K562 (cell line): ENCODE measurements at regions not wholly inside any gene's neighbourhood (a gene's known extent, or its start where the extent isn't known, plus 50 kb on each side); places are given as distances from the start of the nearest gene placed in this dataset.

Experiments
- ATAC-seq: fragments of 200-7000 bp; cut with Tn5 transposase; 3 replicates; pipeline ENCODE4 v1.9.1; 2020; ENCODE audit warnings: moderate library complexity
- BruUV-seq: library from RNA; stranded (reverse); fragments of 400-500 nt; replicated peaks from 2 replicates; lab custom pipeline; 2021; lab: Mats Ljungman, UMichigan
- CTCF ChIA-PET: fragments of 300-600 bp; formaldehyde crosslinking; extraction: SDS; loops from one replicate; lab custom pipeline; 2021; ENCODE audit warnings: low intra/inter-chr PET ratio; lab: Yijun Ruan, JAX
- POLR2A ChIA-PET: fragments of 300-600, 350-650 bp; sonication (Branson Sonifier 250); formaldehyde crosslinking; extraction: SDS; loops from one replicate; lab custom pipeline; 2021; ENCODE audit warnings: antibody characterized with exemption, inconsistent platforms; lab: Yijun Ruan, JAX
- DNase-seq, 4 experiments: peaks; one replicate each; pipeline versions ENCODE4 v3.0.0 to v3.0.0-alpha.2; 2011 to 2018; ENCODE audit warnings: low spot score in 3 of 4, mixed read lengths in 3 of 4; ENCODE audit errors: extremely low read depth in 1 of 4
- FAIRE-seq: peaks from 2 replicates; lab custom pipeline; 2011; peaks lifted over from hg19 to GRCh38; lab: Jason Lieb, UNC
- H2AFZ ChIP-seq: 2 replicates; pipeline ENCODE4 v1.6.0; 2011; ENCODE audit warnings: low read depth, low read length, control low read depth, inconsistent platforms
- H3K27ac ChIP-seq: fragments of 200-600 bp; 3 replicates; pipeline ENCODE4 v1.8.0; 2011; ENCODE audit warnings: low read depth, mild to moderate bottlenecking, control low read depth, inconsistent platforms, low read length, moderate library complexity, mixed read lengths; ENCODE audit errors: extremely low read depth
- H3K27me3 ChIP-seq, 2 experiments: fragments of 300-600 bp in 1 of 2; 2 replicates in 1 of 2; 3 replicates in 1 of 2; pipeline versions ENCODE4 v1.6.0 to v1.8.0; 2011; ENCODE audit warnings: inconsistent platforms in 2 of 2, low read length in 2 of 2, mild to moderate bottlenecking in 1 of 2, mixed read lengths in 1 of 2, moderate library complexity in 1 of 2; ENCODE audit not compliant: control insufficient read depth in 2 of 2, insufficient read depth in 2 of 2
- H3K36me3 ChIP-seq: fragments of 300-600 bp; 3 replicates; pipeline ENCODE4 v1.8.0; 2011; ENCODE audit warnings: mild to moderate bottlenecking, low read length, inconsistent platforms; ENCODE audit not compliant: control insufficient read depth, insufficient read depth
- H3K4me1 ChIP-seq, 2 experiments: fragments of 200-600 bp in 1 of 2; replicated peaks in 1 of 2; 2 replicates in 1 of 2; 3 replicates in 1 of 2; pipeline versions ENCODE4 v1.5.1 to v1.8.0; 2011; ENCODE audit warnings: inconsistent platforms in 2 of 2, low read length in 2 of 2, mild to moderate bottlenecking in 1 of 2, mixed read lengths in 1 of 2, moderate library complexity in 1 of 2; ENCODE audit not compliant: control insufficient read depth in 2 of 2, insufficient read depth in 2 of 2
- H3K4me2 ChIP-seq: 2 replicates; pipeline ENCODE4 v1.6.1; 2011; ENCODE audit warnings: low read length, control low read depth, inconsistent platforms, mixed read lengths; ENCODE audit not compliant: insufficient read depth
- H3K4me3 ChIP-seq: fragments of 200-600 bp; sonication (generic), shearing (Covaris generic); 2 replicates; pipeline ENCODE4 v1.5.1; 2016; ENCODE audit warnings: control low read depth, inconsistent platforms
- H3K79me2 ChIP-seq: fragments of 200-600 bp; 3 replicates; pipeline ENCODE4 v1.8.0; 2011; ENCODE audit warnings: low read length, inconsistent platforms; ENCODE audit not compliant: control insufficient read depth, insufficient read depth
- H3K9ac ChIP-seq, 2 experiments: 2 replicates each; pipeline versions ENCODE4 v1.6.0 to v1.6.1; 2011; ENCODE audit warnings: low read depth in 2 of 2, low read length in 2 of 2, control low read depth in 1 of 2, inconsistent platforms in 1 of 2, mild to moderate bottlenecking in 1 of 2, mixed read lengths in 1 of 2; ENCODE audit not compliant: insufficient read depth in 1 of 2
- H3K9me1 ChIP-seq: one replicate; pipeline ENCODE4 v1.6.0; 2011; ENCODE audit warnings: inconsistent platforms, mild to moderate bottlenecking, low read length, moderate library complexity; ENCODE audit not compliant: control insufficient read depth, insufficient read depth
- H3K9me3 ChIP-seq: replicated peaks from 2 replicates; pipeline ENCODE4 v1.5.1; 2011; ENCODE audit warnings: low read depth, low read length, inconsistent platforms; ENCODE audit not compliant: control insufficient read depth, insufficient read depth
- H4K20me1 ChIP-seq: replicated peaks from 2 replicates; pipeline ENCODE4 v1.6.1; 2011; ENCODE audit warnings: low read length, inconsistent platforms, mixed read lengths; ENCODE audit not compliant: control insufficient read depth, insufficient read depth
- CAMTA2 ChIP-seq: fragments of 250-450 bp; sonication (Bioruptor Pico); conservative IDR thresholded peaks from 2 replicates; pipeline ENCODE4 v1.5.1; 2022
- CBX8 ChIP-seq: fragments of 200-600 bp; sonication (generic); IDR thresholded peaks from 2 replicates; pipeline ENCODE4 v1.6.1; 2012; ENCODE audit warnings: borderline replicate concordance, mixed run types, low read depth, mild to moderate bottlenecking, moderate library complexity, mixed read lengths, low read length, control low read depth, inconsistent platforms; ENCODE audit not compliant: poor library complexity, severe bottlenecking; ENCODE audit errors: extremely low read depth
- ESRRB ChIP-seq: fragments of 250-450 bp; sonication (Bioruptor Pico); IDR thresholded peaks from 2 replicates; pipeline ENCODE4 v1.5.0; 2020; ENCODE audit warnings: mild to moderate bottlenecking, moderate library complexity, borderline replicate concordance
- GATA2 ChIP-seq: sonication (generic); formaldehyde crosslinking; IDR thresholded peaks from 2 replicates; pipeline ENCODE4 v1.4.0; 2020; ENCODE audit warnings: mild to moderate bottlenecking, missing genetic modification reagents
- GATAD2A ChIP-seq: fragments of 450-650 bp; IDR thresholded peaks from 2 replicates; pipeline ENCODE4 v1.6.1; 2017
- HMGXB4 ChIP-seq: sonication (generic); formaldehyde crosslinking; IDR thresholded peaks from 2 replicates; pipeline ENCODE4 v1.8.1; 2023; ENCODE audit warnings: mild to moderate bottlenecking, missing genetic modification reagents
- HNRNPH1 ChIP-seq: fragments of 200-400 bp; formaldehyde crosslinking; optimal IDR thresholded peaks from 2 replicates; pipeline ENCODE3; 2017; ENCODE audit warnings: low read depth, mild to moderate bottlenecking, low read length, moderate library complexity
- MITF ChIP-seq: IDR thresholded peaks from 2 replicates; pipeline ENCODE4 v1.6.1; 2014; ENCODE audit warnings: antibody characterized with exemption
- NCOA1 ChIP-seq: fragments of 450-650 bp; IDR thresholded peaks from 2 replicates; pipeline ENCODE4 v1.6.1; 2016; ENCODE audit warnings: low read depth
- POLR3A ChIP-seq: IDR thresholded peaks from 2 replicates; pipeline ENCODE4 v1.6.1; 2011; ENCODE audit warnings: borderline replicate concordance, mild to moderate bottlenecking, moderate library complexity; ENCODE audit not compliant: insufficient read length, insufficient read depth; ENCODE audit errors: extremely low read depth
- PRMT5 ChIP-seq: sonication (generic); formaldehyde crosslinking; IDR thresholded peaks from 2 replicates; pipeline ENCODE4 v1.5.0; 2020; ENCODE audit warnings: missing genetic modification reagents
- PURB ChIP-seq: sonication (generic); formaldehyde crosslinking; IDR thresholded peaks from 2 replicates; pipeline ENCODE4 v1.9.0; 2021; ENCODE audit warnings: low read depth, mild to moderate bottlenecking, missing genetic modification reagents
- RBM15 ChIP-seq: fragments of 200-400 bp; formaldehyde crosslinking; IDR thresholded peaks from 2 replicates; pipeline ENCODE4 v1.6.1; 2018; ENCODE audit warnings: mild to moderate bottlenecking, low read length, moderate library complexity; ENCODE audit not compliant: insufficient read depth
- ZFP1 ChIP-seq: fragments of 450-650 bp; formaldehyde crosslinking; IDR thresholded peaks from 2 replicates; pipeline ENCODE4 v1.4.0; 2020; ENCODE audit warnings: mild to moderate bottlenecking, mixed read lengths
- ZNF143 ChIP-seq: sonication (generic); formaldehyde crosslinking; IDR thresholded peaks from 2 replicates; pipeline ENCODE4 v1.9.0; 2022; ENCODE audit warnings: mild to moderate bottlenecking, missing genetic modification reagents
- ZNF174 ChIP-seq: fragments of 250-450 bp; sonication (Bioruptor Pico); IDR thresholded peaks from 2 replicates; pipeline ENCODE4 v1.4.0; 2020; ENCODE audit warnings: mild to moderate bottlenecking
- ZNF589 ChIP-seq: fragments of 200-800 bp; sonication (Bioruptor generic); IDR thresholded peaks from 2 replicates; pipeline ENCODE4 v1.6.1; 2016; ENCODE audit warnings: low read depth, missing genetic modification characterization, missing compliant biosample characterization
- ZNF766 ChIP-seq: fragments of 200-800 bp; sonication (Bioruptor generic); conservative IDR thresholded peaks from 2 replicates; pipeline ENCODE4 v1.6.1; 2016; ENCODE audit warnings: missing genetic modification characterization, missing compliant biosample characterization
- WGBS: fragments of 100-300 bp; shearing (Covaris generic); methylation state at CpG from one replicate; pipeline ENCODE4 v1.1.6; 2016; ENCODE audit warnings: low coverage, mixed read lengths; ENCODE audit not compliant: insufficient coverage; ENCODE audit errors: missing lambda C conversion rate; 5-methylcytosine and 5-hydroxymethylcytosine counted together
- in situ Hi-C: fragments of 300-500 bp; cut with MboI; formaldehyde crosslinking; loops from 4 replicates; pipeline ENCODE4 v1.15.0; 2018; ENCODE audit warnings: inconsistent platforms, mixed read lengths
- intact Hi-C: fragments of 100-400 bp; cut with micrococcal nuclease; formaldehyde crosslinking; loops from 2 replicates; pipeline ENCODE4 v1.14.2; 2022
- TF ChIP-seq, protein P1 (sequence below), 2 experiments: fragments of 250-450 bp in 1 of 2; fragments of 450-650 bp in 1 of 2; sonication (Bioruptor Pico) in 1 of 2; IDR thresholded peaks; 2 replicates each; pipeline versions ENCODE4 v1.6.1 to v1.8.0; 2016 to 2021; ENCODE audit warnings: mild to moderate bottlenecking in 2 of 2, moderate library complexity in 2 of 2, missing compliant biosample characterization in 1 of 2, missing genetic modification characterization in 1 of 2

DNA sequence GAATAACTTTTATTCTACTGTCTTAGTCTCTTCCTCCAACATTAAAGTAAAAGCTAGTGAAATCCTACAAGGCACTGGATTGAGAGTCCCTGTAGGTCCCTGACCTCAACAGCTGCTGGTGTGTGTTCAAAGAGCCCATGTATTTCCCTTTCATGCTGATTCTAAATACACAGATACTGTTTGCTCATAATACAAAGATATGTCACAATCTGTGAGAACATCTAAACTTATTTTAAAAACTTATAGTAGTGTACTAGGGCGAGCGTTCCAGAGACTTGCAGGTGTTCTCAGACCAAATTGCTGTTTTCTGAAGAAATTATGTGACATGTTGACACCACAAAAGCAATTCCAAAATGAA is 145.9 kb upstream of the LIPC start:
- WGBS: 86% methylated on average over 2 of the region's 2 CpGs
- intact Hi-C loops: no loop called here
- no peaks in the 10 kb centered on the region for H3K36me3 ChIP-seq
- BruUV-seq: no TSS peak
- TF ChIP-seq ZFP1 (no peak), POLR3A (no peak), ZNF766 (no peak), ZNF589 (CRISPR knock-in tag) (no peak), ZNF174 (CRISPR knock-in tag) (no peak), MITF (no peak), RBM15 (no peak), GATA2 (no peak), HNRNPH1 (no peak), ZNF143 (CRISPR knock-in tag) (no peak), PURB (CRISPR knock-in tag) (no peak), HMGXB4 (CRISPR knock-in tag) (no peak), NCOA1 (no peak), GATAD2A (no peak), PRMT5 (CRISPR knock-in tag) (no peak), ESRRB (CRISPR knock-in tag) (no peak), CBX8 (no peak), CAMTA2 (CRISPR knock-in tag) (no peak)
- TF ChIP-seq, protein P1, sequence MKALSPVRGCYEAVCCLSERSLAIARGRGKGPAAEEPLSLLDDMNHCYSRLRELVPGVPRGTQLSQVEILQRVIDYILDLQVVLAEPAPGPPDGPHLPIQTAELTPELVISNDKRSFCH (CRISPR knock-in tag; IDR thresholded peaks at IDR 0.05): no peak
- TF ChIP-seq, protein P1 (tag; IDR thresholded peaks at IDR 0.05): no peak
- TF ChIP-seq, all 486 proteins: peak for 0
- ChIA-PET POLR2A (interaction anchor here (0.5 kb wide), 1 partner anchor 49 kb away, joined by 3 read pairs; no protein-coding TSS in a partner anchor), CTCF (no interaction called here)
- H3K79me2 ChIP-seq: no peaks in the 10 kb centered on the region
- no peaks in the 10 kb centered on the region for H4K20me1 ChIP-seq
- no peak overlapping the region for H3K27ac ChIP-seq
- DNase-seq (no peak), FAIRE-seq (no peak), ATAC-seq (no peak)
- H3K4me2 ChIP-seq: no peak overlapping the region
- no peaks in the 10 kb centered on the region for H3K27me3 ChIP-seq
- in situ Hi-C loops: no loop called here
- H2AFZ ChIP-seq: no peak overlapping the region
- no peak overlapping the region for H3K9ac ChIP-seq
- H3K9me3 ChIP-seq: no peaks in the 10 kb centered on the region
- no peak overlapping the region for H3K4me3 ChIP-seq
- peaks cover 9 to 10% of the 10 kb centered on the region in 2 experiments; a peak in 3 of 5 replicates for H3K4me1 ChIP-seq
- no peaks in the 10 kb centered on the region for H3K9me1 ChIP-seq
